ENCODE measurements at regions not wholly inside any gene's neighbourhood (a gene's known extent, or its start where the extent isn't known, plus 50 kb on each side); places are given as distances from the start of the nearest gene placed in this dataset.
A peak's percentile ranks its signal among the peaks of the same experiment; 100 is the strongest.
"Not testable (repeated sequence)": the region's sequence is repeated elsewhere in the genome, so short reads cannot be mapped to it uniquely, and the experiment has no call there.

- DNase-seq (ENCODE audit: insufficient read length, low spot score), result no peak
- no peak for TF ChIP-seq POLR2A (IDR thresholded peaks at IDR 0.05; ENCODE audit: low read depth, low read length)
- no peak for TF ChIP-seq POU2F2 (IDR thresholded peaks at IDR 0.05; ENCODE audit: low read depth, low read length)
- no peak for TF ChIP-seq POLR2AphosphoS5 (IDR thresholded peaks at IDR 0.05; ENCODE audit: low read depth, low read length)
- TF ChIP-seq PAX5 (IDR thresholded peaks at IDR 0.05; ENCODE audit: insufficient read depth, low read length, severe bottlenecking), result no peak
- TF ChIP-seq TAF1 (IDR thresholded peaks at IDR 0.05; ENCODE audit: low read depth, low read length), result no peak
- TF ChIP-seq SPI1 (IDR thresholded peaks at IDR 0.05; ENCODE audit: low read depth, low read length), result no peak
- FAIRE-seq, result no peak
Measured at GRCh38 chr12:11973396-11973795, 97.3 kb upstream of the BCL2L14 start.

- no peak for FAIRE-seq
- TF ChIP-seq TAF1 (IDR thresholded peaks at IDR 0.05; ENCODE audit: low read depth, low read length), result no peak
- no peak for TF ChIP-seq PAX5 (IDR thresholded peaks at IDR 0.05; ENCODE audit: insufficient read depth, low read length, severe bottlenecking)
- no peak for TF ChIP-seq POLR2AphosphoS5 (IDR thresholded peaks at IDR 0.05; ENCODE audit: low read depth, low read length)
- TF ChIP-seq POLR2A (IDR thresholded peaks at IDR 0.05; ENCODE audit: low read depth, low read length), result no peak
- TF ChIP-seq POU2F2 (IDR thresholded peaks at IDR 0.05; ENCODE audit: low read depth, low read length), result no peak
- TF ChIP-seq SPI1 (IDR thresholded peaks at IDR 0.05; ENCODE audit: low read depth, low read length), result no peak
- no peak for DNase-seq (ENCODE audit: insufficient read length, low spot score)
Measured at GRCh38 chr12:11976005-11976404, 94.7 kb upstream of the BCL2L14 start.

- FAIRE-seq (peak; percentile 5), DNase-seq (ENCODE audit: insufficient read length, low spot score) (no peak)
- TF ChIP-seq POLR2AphosphoS5 (IDR thresholded peaks at IDR 0.05; ENCODE audit: low read depth, low read length) (no peak), POLR2A (IDR thresholded peaks at IDR 0.05; ENCODE audit: low read depth, low read length) (no peak), PAX5 (IDR thresholded peaks at IDR 0.05; ENCODE audit: insufficient read depth, low read length, severe bottlenecking) (no peak), TAF1 (IDR thresholded peaks at IDR 0.05; ENCODE audit: low read depth, low read length) (no peak), POU2F2 (IDR thresholded peaks at IDR 0.05; ENCODE audit: low read depth, low read length) (no peak), SPI1 (IDR thresholded peaks at IDR 0.05; ENCODE audit: low read depth, low read length) (no peak)
Measured at GRCh38 chr12:11978726-11979384, 91.9 kb upstream of the BCL2L14 start.

GRCh38 chr12:11980115-11980514 lies 90.6 kb upstream of the BCL2L14 start:
- TF ChIP-seq TAF1 (IDR thresholded peaks at IDR 0.05; ENCODE audit: low read depth, low read length) (no peak), SPI1 (IDR thresholded peaks at IDR 0.05; ENCODE audit: low read depth, low read length) (peak; percentile 87)
- FAIRE-seq (peak; percentile 84), DNase-seq (ENCODE audit: insufficient read length, low spot score) (no peak)

DNA sequence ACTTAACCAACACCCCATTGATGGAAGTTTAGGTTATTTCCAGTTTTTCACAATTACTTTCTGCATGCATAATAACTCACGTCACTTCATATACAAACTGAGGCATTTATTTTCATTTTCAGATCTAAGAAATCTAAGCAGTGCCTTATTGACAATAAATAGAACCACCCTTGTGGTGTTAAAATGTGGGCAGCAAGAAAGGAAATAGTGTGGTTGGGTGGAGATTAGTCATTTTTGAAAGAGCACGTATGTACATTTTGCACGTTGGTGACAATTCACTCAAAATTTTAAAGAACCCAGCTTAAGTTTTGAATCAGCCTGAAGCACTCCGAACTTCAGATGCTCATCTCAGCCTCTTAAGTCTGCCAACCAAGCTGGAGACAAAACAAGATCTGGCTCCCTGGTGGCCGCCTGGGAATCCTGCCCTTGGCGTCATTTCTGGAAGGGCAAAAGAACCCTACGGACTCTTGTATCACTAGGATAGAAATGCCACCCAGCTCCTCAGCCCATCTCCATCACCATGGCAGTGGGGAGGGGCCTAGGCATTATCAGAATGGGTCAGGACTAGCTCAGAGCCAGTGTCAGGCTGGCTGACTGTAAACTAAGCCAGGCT lies 89.5 kb upstream of the BCL2L14 start:
- DNase-seq (ENCODE audit: insufficient read length, low spot score), result no peak
- FAIRE-seq, result peak; percentile 95
- TF ChIP-seq POU2F2 (IDR thresholded peaks at IDR 0.05; ENCODE audit: low read depth, low read length) (peak; percentile 72), TAF1 (IDR thresholded peaks at IDR 0.05; ENCODE audit: low read depth, low read length) (no peak)

- TF ChIP-seq POLR2AphosphoS5 (IDR thresholded peaks at IDR 0.05; ENCODE audit: low read depth, low read length), result no peak
- FAIRE-seq, result no peak
- no peak for DNase-seq (ENCODE audit: insufficient read length, low spot score)
Measured at GRCh38 chr12:11984417-11984816, 86.3 kb upstream of the BCL2L14 start.

DNA sequence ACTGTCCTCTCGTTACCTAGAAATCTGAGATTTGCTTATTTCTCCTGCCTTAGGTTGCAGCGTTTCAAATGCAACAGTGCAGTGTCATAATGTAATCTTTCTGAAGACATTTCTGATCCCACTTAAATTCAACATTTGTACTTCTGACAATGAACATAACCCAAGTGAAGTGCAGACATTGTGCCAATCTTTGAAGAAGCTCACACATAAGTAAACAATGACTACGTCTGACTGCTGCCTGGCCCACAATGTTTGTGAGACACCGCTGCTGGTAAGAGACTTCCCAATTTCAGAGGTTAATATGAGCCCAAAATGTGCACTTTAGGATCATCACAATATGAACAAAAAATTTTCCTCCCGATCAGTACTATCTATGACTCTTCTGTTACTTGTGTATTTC lies 84.6 kb upstream of the BCL2L14 start:
- DNase-seq (ENCODE audit: insufficient read length, low spot score) (no peak), FAIRE-seq (peak; percentile 40)
- no peak for TF ChIP-seq TAF1 (IDR thresholded peaks at IDR 0.05; ENCODE audit: low read depth, low read length)
- TF ChIP-seq PAX5 (IDR thresholded peaks at IDR 0.05; ENCODE audit: insufficient read depth, low read length, severe bottlenecking), result no peak
- no peak for TF ChIP-seq POU2F2 (IDR thresholded peaks at IDR 0.05; ENCODE audit: low read depth, low read length)
- TF ChIP-seq POLR2AphosphoS5 (IDR thresholded peaks at IDR 0.05; ENCODE audit: low read depth, low read length), result no peak
- TF ChIP-seq SPI1 (IDR thresholded peaks at IDR 0.05; ENCODE audit: low read depth, low read length), result no peak

DNA sequence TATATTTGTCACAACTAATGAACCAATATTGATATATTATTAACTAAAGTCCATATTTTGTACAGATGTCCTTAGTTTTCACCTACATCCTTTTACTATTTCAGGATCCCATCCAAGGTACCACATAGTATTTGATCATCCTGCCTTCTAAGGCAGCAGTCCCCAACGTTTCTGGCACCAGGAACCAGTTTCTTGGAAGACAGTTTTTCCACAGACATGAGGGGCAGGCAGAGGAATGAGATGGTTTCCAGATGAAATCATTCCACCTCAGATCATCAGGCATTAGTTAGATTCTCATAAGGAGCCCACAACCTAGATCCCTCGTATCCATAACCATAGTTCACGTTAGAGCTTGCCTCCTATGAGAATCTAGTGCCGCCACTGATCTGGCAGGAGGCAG lies 82.8 kb upstream of the BCL2L14 start:
- TF ChIP-seq POLR2AphosphoS5 (IDR thresholded peaks at IDR 0.05; ENCODE audit: low read depth, low read length) (no peak), PAX5 (IDR thresholded peaks at IDR 0.05; ENCODE audit: insufficient read depth, low read length, severe bottlenecking) (no peak), POLR2A (IDR thresholded peaks at IDR 0.05; ENCODE audit: low read depth, low read length) (no peak), TAF1 (IDR thresholded peaks at IDR 0.05; ENCODE audit: low read depth, low read length) (no peak), POU2F2 (IDR thresholded peaks at IDR 0.05; ENCODE audit: low read depth, low read length) (no peak), SPI1 (IDR thresholded peaks at IDR 0.05; ENCODE audit: low read depth, low read length) (no peak)
- FAIRE-seq, result no peak
- DNase-seq (ENCODE audit: insufficient read length, low spot score), result no peak

DNA sequence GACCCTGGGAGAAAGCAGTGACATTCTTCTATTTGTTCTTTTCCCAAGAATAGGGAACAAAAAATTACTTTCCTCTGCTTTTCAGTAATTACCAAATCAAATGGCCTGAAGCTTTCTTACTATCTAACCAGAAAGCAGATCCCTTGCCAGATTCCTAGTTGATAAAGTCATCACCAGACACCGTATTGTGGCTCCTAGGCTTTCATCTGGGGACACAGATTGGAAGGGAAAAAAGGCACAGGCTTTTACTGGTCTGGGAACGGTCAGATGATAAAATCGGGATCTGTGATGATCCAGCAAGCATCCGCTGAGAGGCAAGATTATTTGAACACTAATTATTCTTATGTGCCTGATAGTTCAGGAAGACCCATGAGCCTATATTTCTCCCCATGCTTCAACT lies 79.1 kb upstream of the BCL2L14 start:
- DNase-seq (ENCODE audit: insufficient read length, low spot score) (no peak), FAIRE-seq (no peak)
- TF ChIP-seq PAX5 (IDR thresholded peaks at IDR 0.05; ENCODE audit: insufficient read depth, low read length, severe bottlenecking) (no peak), TAF1 (IDR thresholded peaks at IDR 0.05; ENCODE audit: low read depth, low read length) (no peak)

DNA sequence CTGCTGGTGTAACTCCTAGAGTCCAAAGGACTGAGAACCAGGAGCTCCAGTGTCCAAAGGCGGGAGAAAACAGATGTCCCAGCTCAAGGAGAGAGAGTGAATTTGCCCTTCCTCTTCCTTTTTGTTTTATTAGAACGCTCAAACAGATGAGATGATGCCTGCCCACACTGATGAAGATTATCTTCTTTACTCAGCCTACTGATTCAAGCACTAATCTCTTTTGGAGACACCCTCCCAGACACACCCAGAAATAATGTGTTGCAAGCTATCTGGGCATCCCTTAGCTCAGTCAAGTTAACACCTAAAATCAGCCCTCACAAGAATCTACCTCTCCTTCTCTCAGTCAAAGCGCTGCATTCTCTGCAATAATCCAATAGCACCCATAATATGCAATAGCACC lies 78.2 kb upstream of the BCL2L14 start:
- no peak for DNase-seq (ENCODE audit: insufficient read length, low spot score)
- TF ChIP-seq SPI1 (IDR thresholded peaks at IDR 0.05; ENCODE audit: low read depth, low read length) (no peak), POLR2A (IDR thresholded peaks at IDR 0.05; ENCODE audit: low read depth, low read length) (no peak), POLR2AphosphoS5 (IDR thresholded peaks at IDR 0.05; ENCODE audit: low read depth, low read length) (no peak), POU2F2 (IDR thresholded peaks at IDR 0.05; ENCODE audit: low read depth, low read length) (no peak), PAX5 (IDR thresholded peaks at IDR 0.05; ENCODE audit: insufficient read depth, low read length, severe bottlenecking) (no peak), TAF1 (IDR thresholded peaks at IDR 0.05; ENCODE audit: low read depth, low read length) (no peak)
- no peak for FAIRE-seq

- DNase-seq (ENCODE audit: insufficient read length, low spot score), result not testable (repeated sequence)
- peak; percentile 51 for FAIRE-seq
Measured at GRCh38 chr12:11998307-11998943, 72.3 kb upstream of the BCL2L14 start.

Data from GM12891 (cell line).